HCT116 (cell line): ENCODE measurements at regions not wholly inside any gene's neighbourhood (a gene's known extent, or its start where the extent isn't known, plus 50 kb on each side); places are given as distances from the start of the nearest gene placed in this dataset.

ENCODE experiments used
- ATAC-seq: fragments of 200-7000 bp; cut with Tn5 transposase; 2 replicates; pipeline ENCODE4 v1.9.1; 2020; ENCODE audit warnings: mild to moderate bottlenecking, moderate library complexity
- BruUV-seq: library from RNA; stranded (reverse); fragments of 400-500 nt; replicated peaks from 2 replicates; lab custom pipeline; 2021; lab: Mats Ljungman, UMichigan
- CTCF ChIA-PET: fragments of 300-600 bp; sonication (Branson Sonifier 250); formaldehyde crosslinking; loops from one replicate; lab custom pipeline; 2021; ENCODE audit warnings: antibody characterized with exemption; lab: Charles Lee
- POLR2A ChIA-PET: fragments of 300-600, 350-600 bp; sonication (Branson Sonifier 250); formaldehyde crosslinking; loops from one replicate; lab custom pipeline; 2021; ENCODE audit warnings: antibody characterized with exemption; lab: Charles Lee
- RAD21 ChIA-PET, 2 experiments: fragments of 300-600 bp; sonication (Branson Sonifier 250); formaldehyde crosslinking; loops; one replicate each; lab custom pipeline; 2023; ENCODE audit warnings: low total read pairs in 2 of 2; ENCODE audit not compliant: uncharacterized antibody in 2 of 2, unreplicated experiment in 2 of 2, low non-redundant PET in 1 of 2; lab: Charles Lee
- DNase-seq: peaks from one replicate; pipeline ENCODE4 v3.0.0-alpha.2; 2010; ENCODE audit warnings: low read depth, low spot score
- H2AFZ ChIP-seq: fragments of 200-600 bp; shearing (Covaris generic), sonication (generic); 2 replicates; pipeline ENCODE4 v1.6.1; 2017; ENCODE audit warnings: low read depth, mixed run types, mixed read lengths, antibody characterized with exemption, low read length; ENCODE audit not compliant: poor library complexity, severe bottlenecking
- H3K27ac ChIP-seq: 2 replicates; pipeline ENCODE4 v1.5.1; 2012; ENCODE audit warnings: low read depth, low read length
- H3K27me3 ChIP-seq: fragments of 200-600 bp; sonication (generic); 2 replicates; pipeline ENCODE4 v1.6.1; 2016; ENCODE audit warnings: mixed run types, low read length, mixed read lengths; ENCODE audit not compliant: insufficient read depth
- H3K36me3 ChIP-seq, 2 experiments: fragments of 200-500 bp in 1 of 2; fragments of 200-600 bp in 1 of 2; sonication (Bioruptor generic) in 1 of 2; sonication (generic) in 1 of 2; 2 replicates each; pipeline versions ENCODE4 v1.5.1 to v1.6.1; 2014 to 2016; ENCODE audit warnings: low read length in 2 of 2, inconsistent platforms in 1 of 2, mixed read lengths in 1 of 2, mixed run types in 1 of 2; ENCODE audit not compliant: insufficient read depth in 2 of 2, control insufficient read depth in 1 of 2
- H3K4me1 ChIP-seq, 2 experiments: fragments of 200-600 bp in 1 of 2; sonication (generic) in 1 of 2; 2 replicates each; pipeline versions ENCODE4 v1.5.1 to v1.6.1; 2012 to 2017; ENCODE audit warnings: low read length in 2 of 2, inconsistent platforms in 1 of 2, mild to moderate bottlenecking in 1 of 2, mixed read lengths in 1 of 2, mixed run types in 1 of 2, moderate library complexity in 1 of 2; ENCODE audit not compliant: insufficient read depth in 2 of 2, control insufficient read depth in 1 of 2
- H3K4me2 ChIP-seq: fragments of 200-600 bp; sonication (generic); 2 replicates; pipeline ENCODE4 v1.6.1; 2017; ENCODE audit warnings: mixed run types, low read length, mixed read lengths
- H3K4me3 ChIP-seq, 2 experiments: fragments of 200-600 bp in 1 of 2; sonication (generic) in 1 of 2; replicated peaks in 1 of 2; 2 replicates each; pipeline ENCODE4 v1.5.1; 2011 to 2016; ENCODE audit warnings: low read length in 2 of 2, control low read depth in 1 of 2, low read depth in 1 of 2, mild to moderate bottlenecking in 1 of 2, mixed read lengths in 1 of 2, mixed run types in 1 of 2
- H3K79me2 ChIP-seq: fragments of 200-600 bp; sonication (generic); 2 replicates; pipeline ENCODE4 v1.6.1; 2017; ENCODE audit warnings: mild to moderate bottlenecking, mixed run types, low read length, moderate library complexity, mixed read lengths; ENCODE audit not compliant: insufficient read depth
- H3K9ac ChIP-seq: fragments of 200-600 bp; sonication (generic); 2 replicates; pipeline ENCODE4 v1.6.1; 2016; ENCODE audit warnings: low read length, mixed read lengths
- H3K9me2 ChIP-seq: fragments of 200-600 bp; sonication (generic), shearing (Covaris generic); 2 replicates; pipeline ENCODE4 v1.6.1; 2017; ENCODE audit warnings: mixed run types, mild to moderate bottlenecking, moderate library complexity; ENCODE audit not compliant: insufficient read depth
- H3K9me3 ChIP-seq, 2 experiments: fragments of 200-500 bp in 1 of 2; fragments of 200-600 bp in 1 of 2; sonication (Bioruptor generic) in 1 of 2; sonication (generic) in 1 of 2; 2 replicates each; pipeline ENCODE4 v1.6.1; 2014 to 2017; ENCODE audit warnings: low read length in 2 of 2, mixed read lengths in 2 of 2, inconsistent platforms in 1 of 2, low read depth in 1 of 2, mild to moderate bottlenecking in 1 of 2, mixed run types in 1 of 2, moderate library complexity in 1 of 2; ENCODE audit not compliant: control insufficient read depth in 1 of 2, insufficient read depth in 1 of 2
- H4K20me1 ChIP-seq: fragments of 200-600 bp; sonication (generic), shearing (Covaris generic); 2 replicates; pipeline ENCODE4 v1.6.1; 2017; ENCODE audit warnings: mixed run types, mild to moderate bottlenecking, moderate library complexity; ENCODE audit not compliant: insufficient read depth
- ATF3 ChIP-seq: IDR thresholded peaks from 2 replicates; pipeline ENCODE4 v1.6.1; 2012
- CBX3 ChIP-seq: IDR thresholded peaks from 2 replicates; pipeline ENCODE4 v1.6.1; 2012; ENCODE audit warnings: low read depth
- CTCF ChIP-seq, 3 experiments: fragments of 200-600 bp in 1 of 3; sonication (generic) in 1 of 3; IDR thresholded peaks in 2 of 3; conservative IDR thresholded peaks in 1 of 3; 2 replicates each; pipeline ENCODE4 v1.5.1; 2012 to 2017; ENCODE audit warnings: low read depth in 2 of 3, low read length in 2 of 3, antibody characterized with exemption in 1 of 3, borderline replicate concordance in 1 of 3, control low read depth in 1 of 3, mild to moderate bottlenecking in 1 of 3, mixed read lengths in 1 of 3, mixed run types in 1 of 3, moderate library complexity in 1 of 3; ENCODE audit not compliant: insufficient read depth in 1 of 3
- EGR1 ChIP-seq: IDR thresholded peaks from 2 replicates; pipeline ENCODE4 v1.6.1; 2012; ENCODE audit warnings: low read depth
- EZH2 ChIP-seq: fragments of 200-600 bp; sonication (generic); IDR thresholded peaks from 2 replicates; pipeline ENCODE4 v1.6.1; 2017; ENCODE audit warnings: antibody characterized with exemption, mixed run types
- FOSL1 ChIP-seq: IDR thresholded peaks from 2 replicates; pipeline ENCODE4 v1.6.1; 2012; ENCODE audit warnings: low read depth
- POLR2A ChIP-seq: IDR thresholded peaks from 2 replicates; pipeline ENCODE4 v1.7.0; 2011; ENCODE audit warnings: borderline replicate concordance; ENCODE audit not compliant: insufficient read depth, insufficient read length; ENCODE audit errors: extremely low read depth
- POLR2AphosphoS5 ChIP-seq: IDR thresholded peaks from 2 replicates; pipeline ENCODE4 v1.6.1; 2011; ENCODE audit warnings: mild to moderate bottlenecking, low read depth, low read length, moderate library complexity
- RAD21 ChIP-seq: IDR thresholded peaks from 2 replicates; pipeline ENCODE4 v1.6.1; 2012; ENCODE audit warnings: low read depth, mild to moderate bottlenecking
- REST ChIP-seq: IDR thresholded peaks from 2 replicates; pipeline ENCODE4 v1.6.1; 2012; ENCODE audit warnings: low read depth
- SIN3A ChIP-seq: IDR thresholded peaks from 2 replicates; pipeline ENCODE4 v1.6.1; 2012; ENCODE audit warnings: low read depth
- TCF7L2 ChIP-seq: IDR thresholded peaks from 2 replicates; pipeline ENCODE4 v1.7.0; 2011; ENCODE audit warnings: borderline replicate concordance, inconsistent platforms; ENCODE audit not compliant: insufficient read depth, insufficient read length; ENCODE audit errors: extremely low read depth
- YY1 ChIP-seq: IDR thresholded peaks from 2 replicates; pipeline ENCODE4 v1.6.1; 2011; ENCODE audit warnings: low read length, low read depth, moderate library complexity, mild to moderate bottlenecking; ENCODE audit not compliant: insufficient replicate concordance; ENCODE audit errors: extremely low read depth
- ZBTB33 ChIP-seq: IDR thresholded peaks from 2 replicates; pipeline ENCODE4 v1.6.1; 2011; ENCODE audit warnings: mild to moderate bottlenecking, low read length, moderate library complexity; ENCODE audit not compliant: insufficient replicate concordance; ENCODE audit errors: extremely low read depth
- intact Hi-C: fragments of 100-400 bp; cut with micrococcal nuclease; formaldehyde crosslinking; loops from 2 replicates; pipeline ENCODE4 v1.10.0; 2022

GRCh38 chr6:130529569-130530149 lies 163.8 kb downstream of the TMEM200A start:
- TF ChIP-seq POLR2AphosphoS5 = no peak
- no peak for TF ChIP-seq TCF7L2
- TF ChIP-seq ZBTB33 = no peak
- no peak for TF ChIP-seq ATF3
- no peak for TF ChIP-seq CTCF (IDR thresholded peaks at IDR 0.05 in 2 of 3, conservative IDR thresholded peaks at IDR 0.05 in 1 of 3; ENCODE audit: borderline replicate concordance in 1 of 3, insufficient read depth in 1 of 3, low read depth in 2 of 3, low read length in 2 of 3)
- TF ChIP-seq YY1 = no peak
- no peak for TF ChIP-seq POLR2A
- no peak for TF ChIP-seq CBX3
- TF ChIP-seq EGR1 = no peak
- no peak for TF ChIP-seq EZH2
- no peak for TF ChIP-seq REST
- TF ChIP-seq SIN3A = no peak
- no peak for TF ChIP-seq FOSL1
- no peak for TF ChIP-seq RAD21
- Histone ChIP-seq H3K9me2 (no peaks in the 10 kb centered on the region), H3K36me3 (no peaks in the 10 kb centered on the region), H2AFZ (no peak overlapping the region), H3K79me2 (no peaks in the 10 kb centered on the region), H3K4me1 (peaks cover 0 to 5% of the 10 kb centered on the region in 2 experiments; a peak in 2 of 4 replicates), H3K4me2 (no peak overlapping the region), H3K9ac (no peak overlapping the region), H3K27me3 (no peaks in the 10 kb centered on the region), H3K4me3 (no peak overlapping the region), H3K27ac (no peak overlapping the region), H4K20me1 (no peaks in the 10 kb centered on the region), H3K9me3 (no peaks in the 10 kb centered on the region)
- CTCF ChIA-PET = no interaction called here
- no TSS peak for BruUV-seq
- DNase-seq (no peak), ATAC-seq (no peak)
- POLR2A ChIA-PET = no interaction called here
- intact Hi-C loops = no loop called here
- RAD21 ChIA-PET = no interaction called here
